ENCODE measurements at regions not wholly inside any gene's neighbourhood (a gene's known extent, or its start where the extent isn't known, plus 50 kb on each side); places are given as distances from the start of the nearest gene placed in this dataset.
"Not testable (repeated sequence)": the region's sequence is repeated elsewhere in the genome, so short reads cannot be mapped to it uniquely, and the experiment has no call there.

DNA sequence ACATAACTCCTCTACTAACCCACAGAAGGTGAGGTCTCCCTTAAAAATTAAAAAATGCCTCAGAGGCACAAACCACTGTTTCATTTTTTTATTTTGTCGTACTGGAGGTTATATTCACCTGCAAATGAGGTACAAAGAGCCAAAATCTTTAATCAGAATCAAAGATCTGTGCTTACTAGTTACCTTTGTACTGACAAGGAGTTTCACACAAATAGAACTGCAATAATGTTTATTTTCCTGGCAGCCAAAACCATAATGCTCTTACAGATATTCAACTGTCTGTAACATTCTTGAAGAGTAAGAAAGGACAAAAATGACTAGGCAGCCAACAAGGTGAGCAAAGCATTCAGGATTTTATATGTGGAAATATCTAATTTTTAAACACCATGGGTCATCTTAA, 105.1 kb upstream of the NOL4 start:
- H3K4me3 Mint-ChIP-seq: no peak overlapping the region
- WGBS, 2 experiments (ENCODE audit: insufficient coverage in 1 of 2, insufficient read length in 1 of 2): 91 to 100% methylated on average over 1 of the region's 1 CpG
- Histone ChIP-seq H3K27ac (ENCODE audit: low read depth, low read length) (no peak overlapping the region), H3K36me3 (ENCODE audit: control insufficient read depth, insufficient read depth, low read length) (no peaks in the 10 kb centered on the region), H3K27me3 (ENCODE audit: control insufficient read depth, insufficient read depth, low read length, poor library complexity, severe bottlenecking) (no peaks in the 10 kb centered on the region), H3K9me3 (ENCODE audit: control insufficient read depth, low read length) (peaks cover 5% of the 10 kb centered on the region), H3K4me3 (ENCODE audit: low read length) (no peak overlapping the region), H3K4me1 (ENCODE audit: control insufficient read depth, insufficient read depth, low read length) (no peaks in the 10 kb centered on the region), H3K9ac (ENCODE audit: extremely low read depth, low read length, poor library complexity, severe bottlenecking) (no peak overlapping the region)
- no peak overlapping the region for H3K27ac Mint-ChIP-seq
- H3K4me1 Mint-ChIP-seq: no peaks in the 10 kb centered on the region
- H3K27me3 Mint-ChIP-seq (ENCODE audit: insufficient read depth): no peaks in the 10 kb centered on the region
- H3K9me3 Mint-ChIP-seq: peaks cover 28% of the 10 kb centered on the region
- peaks cover 20% of the 10 kb centered on the region for H3K36me3 Mint-ChIP-seq (ENCODE audit: low read depth)
- TF ChIP-seq, protein P1, sequence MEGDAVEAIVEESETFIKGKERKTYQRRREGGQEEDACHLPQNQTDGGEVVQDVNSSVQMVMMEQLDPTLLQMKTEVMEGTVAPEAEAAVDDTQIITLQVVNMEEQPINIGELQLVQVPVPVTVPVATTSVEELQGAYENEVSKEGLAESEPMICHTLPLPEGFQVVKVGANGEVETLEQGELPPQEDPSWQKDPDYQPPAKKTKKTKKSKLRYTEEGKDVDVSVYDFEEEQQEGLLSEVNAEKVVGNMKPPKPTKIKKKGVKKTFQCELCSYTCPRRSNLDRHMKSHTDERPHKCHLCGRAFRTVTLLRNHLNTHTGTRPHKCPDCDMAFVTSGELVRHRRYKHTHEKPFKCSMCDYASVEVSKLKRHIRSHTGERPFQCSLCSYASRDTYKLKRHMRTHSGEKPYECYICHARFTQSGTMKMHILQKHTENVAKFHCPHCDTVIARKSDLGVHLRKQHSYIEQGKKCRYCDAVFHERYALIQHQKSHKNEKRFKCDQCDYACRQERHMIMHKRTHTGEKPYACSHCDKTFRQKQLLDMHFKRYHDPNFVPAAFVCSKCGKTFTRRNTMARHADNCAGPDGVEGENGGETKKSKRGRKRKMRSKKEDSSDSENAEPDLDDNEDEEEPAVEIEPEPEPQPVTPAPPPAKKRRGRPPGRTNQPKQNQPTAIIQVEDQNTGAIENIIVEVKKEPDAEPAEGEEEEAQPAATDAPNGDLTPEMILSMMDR (conservative IDR thresholded peaks at IDR 0.05): no peak
- DNase-seq: no peak

DNA sequence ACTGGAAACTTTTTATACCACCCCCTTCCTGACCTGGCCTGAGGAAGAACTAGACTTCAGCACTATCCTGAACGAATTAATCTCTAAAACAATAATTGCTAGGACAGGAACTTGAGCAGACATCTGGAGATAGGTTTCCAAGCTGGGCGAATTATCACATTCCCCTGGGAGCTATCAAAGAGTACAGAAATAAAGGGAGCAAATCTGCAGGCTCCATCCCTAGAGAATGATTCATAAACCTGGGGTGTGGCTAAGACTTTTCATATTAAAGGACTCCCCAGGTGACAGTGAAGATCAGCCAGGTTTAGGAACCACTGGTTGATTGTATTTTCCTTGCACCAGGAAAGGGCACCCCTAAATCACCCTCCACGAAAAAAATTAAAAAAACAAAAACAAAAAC, 105.6 kb upstream of the NOL4 start:
- TF ChIP-seq, protein P1 (conservative IDR thresholded peaks at IDR 0.05): no peak
- Mint-ChIP-seq H3K4me3 (peak overlapping the region; percentile 71), H3K36me3 (ENCODE audit: low read depth) (peaks cover 20% of the 10 kb centered on the region), H3K27ac (no peak overlapping the region), H3K27me3 (ENCODE audit: insufficient read depth) (no peaks in the 10 kb centered on the region), H3K9me3 (peaks cover 28% of the 10 kb centered on the region), H3K4me1 (no peaks in the 10 kb centered on the region)
- Histone ChIP-seq H3K9me3 (ENCODE audit: control insufficient read depth, low read length) (peaks cover 5% of the 10 kb centered on the region), H3K4me1 (ENCODE audit: control insufficient read depth, insufficient read depth, low read length) (no peaks in the 10 kb centered on the region), H3K4me3 (ENCODE audit: low read length) (no peak overlapping the region), H3K36me3 (ENCODE audit: control insufficient read depth, insufficient read depth, low read length) (no peaks in the 10 kb centered on the region), H3K27me3 (ENCODE audit: control insufficient read depth, insufficient read depth, low read length, poor library complexity, severe bottlenecking) (no peaks in the 10 kb centered on the region), H3K9ac (ENCODE audit: extremely low read depth, low read length, poor library complexity, severe bottlenecking) (no peak overlapping the region), H3K27ac (ENCODE audit: low read depth, low read length) (no peak overlapping the region)
- 81 to 92% methylated on average over 2 to 3 of the region's 3 CpGs for WGBS, 2 experiments (ENCODE audit: insufficient coverage in 1 of 2, insufficient read length in 1 of 2)
- DNase-seq: no peak

DNA sequence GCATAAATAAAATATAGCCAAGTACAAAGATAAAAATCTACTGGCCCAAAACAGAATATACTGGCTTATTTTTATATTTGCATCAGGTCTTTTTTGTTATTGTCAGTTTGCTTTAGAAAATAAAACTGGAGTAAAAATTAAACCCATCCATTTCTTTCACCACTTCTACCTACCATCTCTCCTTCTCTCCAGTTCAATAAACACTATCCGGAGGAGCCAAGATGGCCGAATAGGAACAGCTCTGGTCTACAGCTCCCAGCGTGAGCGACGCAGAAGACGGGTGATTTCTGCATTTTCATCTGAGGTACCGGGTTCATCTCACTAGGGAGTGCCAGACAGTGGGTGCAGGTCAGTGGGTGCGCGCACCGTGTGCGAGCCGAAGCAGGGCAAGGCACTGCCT, 106.2 kb upstream of the NOL4 start:
- not testable (repeated sequence) for H3K9me3 ChIP-seq (ENCODE audit: control insufficient read depth, low read length); H3K36me3 ChIP-seq (ENCODE audit: control insufficient read depth, insufficient read depth, low read length); DNase-seq; H3K9ac ChIP-seq (ENCODE audit: extremely low read depth, low read length, poor library complexity, severe bottlenecking); H3K27ac ChIP-seq (ENCODE audit: low read depth, low read length); H3K27me3 Mint-ChIP-seq (ENCODE audit: insufficient read depth); H3K4me3 ChIP-seq (ENCODE audit: low read length); H3K27me3 ChIP-seq (ENCODE audit: control insufficient read depth, insufficient read depth, low read length, poor library complexity, severe bottlenecking); H3K4me1 ChIP-seq (ENCODE audit: control insufficient read depth, insufficient read depth, low read length); H3K4me1 Mint-ChIP-seq
- Mint-ChIP-seq H3K4me3 (peak overlapping the region; percentile 71), H3K27ac (peak overlapping the region; percentile 94), H3K36me3 (ENCODE audit: low read depth) (peaks cover 20% of the 10 kb centered on the region), H3K9me3 (peaks cover 28% of the 10 kb centered on the region)
- 90 to 91% methylated on average over 2 to 10 of the region's 12 CpGs for WGBS, 2 experiments (ENCODE audit: insufficient coverage in 1 of 2, insufficient read length in 1 of 2)

DNA sequence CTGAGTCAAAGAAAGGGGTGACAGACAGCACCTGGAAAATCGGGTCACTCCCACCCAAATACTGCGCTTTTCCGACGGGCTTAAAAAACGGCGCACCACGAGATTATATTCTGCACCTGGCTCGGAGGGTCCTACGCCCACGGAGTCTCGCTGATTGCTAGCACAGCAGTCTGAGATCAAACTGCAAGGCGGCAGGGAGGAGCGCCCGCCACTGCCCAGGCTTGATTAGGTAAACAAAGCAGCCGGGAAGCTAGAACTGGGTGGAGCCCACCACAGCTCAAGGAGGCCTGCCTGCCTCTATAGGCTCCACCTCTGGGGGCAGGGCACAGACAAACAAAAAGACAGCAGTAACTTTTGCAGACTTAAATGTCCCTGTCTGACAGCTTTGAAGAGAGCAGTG, 106.6 kb upstream of the NOL4 start:
- Mint-ChIP-seq H3K9me3 (peaks cover 25% of the 10 kb centered on the region), H3K4me3 (peak overlapping the region; percentile 71), H3K36me3 (ENCODE audit: low read depth) (peaks cover 20% of the 10 kb centered on the region), H3K27ac (peak overlapping the region; percentile 94)
- not testable (repeated sequence) for H3K4me1 ChIP-seq (ENCODE audit: control insufficient read depth, insufficient read depth, low read length); H3K27me3 Mint-ChIP-seq (ENCODE audit: insufficient read depth); H3K36me3 ChIP-seq (ENCODE audit: control insufficient read depth, insufficient read depth, low read length); H3K9me3 ChIP-seq (ENCODE audit: control insufficient read depth, low read length); H3K9ac ChIP-seq (ENCODE audit: extremely low read depth, low read length, poor library complexity, severe bottlenecking); H3K4me3 ChIP-seq (ENCODE audit: low read length); H3K27me3 ChIP-seq (ENCODE audit: control insufficient read depth, insufficient read depth, low read length, poor library complexity, severe bottlenecking); H3K4me1 Mint-ChIP-seq; H3K27ac ChIP-seq (ENCODE audit: low read depth, low read length)
- WGBS, 2 experiments (ENCODE audit: insufficient coverage in 1 of 2, insufficient read length in 1 of 2): 77% methylated on average over 12 of the region's 15 CpGs; no CpG with 5 or more reads in 1 of the 2 experiments
- DNase-seq: peak; percentile 63
